ENCODE measurements at regions not wholly inside any gene's neighbourhood (a gene's known extent, or its start where the extent isn't known, plus 50 kb on each side); places are given as distances from the start of the nearest gene placed in this dataset.

- dilution Hi-C loops (cut with MboI; ENCODE audit: extremely low pct_ligation_motif_present, low sequenced_read_pairs) = no loop called here
- Histone ChIP-seq H3K27me3 (ENCODE audit: control insufficient read depth, extremely low read depth, insufficient read depth, low read length) (no peaks in the 10 kb centered on the region), H3K4me1 (ENCODE audit: control insufficient read depth, extremely low read depth, insufficient read depth, low read length) (peaks cover 12% of the 10 kb centered on the region), H2AFZ (ENCODE audit: control insufficient read depth, low read length) (no peak overlapping the region), H3K36me3 (ENCODE audit: control insufficient read depth in 2 of 2, extremely low read depth in 1 of 2, insufficient read depth in 2 of 2, low read length in 2 of 2) (no peaks in the 10 kb centered on the region), H3K4me3 (ENCODE audit: control insufficient read depth in 2 of 3, extremely low read depth in 1 of 3, insufficient read depth in 2 of 3, low read depth in 1 of 3, low read length in 3 of 3) (no peak overlapping the region), H3K4me2 (ENCODE audit: control insufficient read depth, extremely low read depth, insufficient read depth, low read depth, low read length) (no peak overlapping the region), H3K27ac (ENCODE audit: control insufficient read depth, insufficient read depth, low read length) (no peak overlapping the region), H3K9me1 (ENCODE audit: control insufficient read depth, extremely low read depth, insufficient read depth, low read length) (no peaks in the 10 kb centered on the region), H3K79me2 (ENCODE audit: control insufficient read depth, insufficient read depth, low read length) (no peaks in the 10 kb centered on the region), H3K9ac (ENCODE audit: control insufficient read depth, extremely low read depth, insufficient read depth, low read length) (no peak overlapping the region), H4K20me1 (ENCODE audit: control insufficient read depth, extremely low read depth, insufficient read depth, low read length) (no peaks in the 10 kb centered on the region), H3K9me3 (ENCODE audit: control insufficient read depth, low read depth, low read length) (no peaks in the 10 kb centered on the region)
- FAIRE-seq (no peak), DNase-seq (ENCODE audit: low read depth, low spot score) (no peak)
- TF ChIP-seq CTCF (optimal IDR thresholded peaks at IDR 0.05 in 1 of 3, IDR thresholded peaks at IDR 0.05 in 1 of 3, conservative IDR thresholded peaks at IDR 0.05 in 1 of 3; ENCODE audit: extremely low read depth in 1 of 3, insufficient read depth in 2 of 3, low read length in 3 of 3) (no peak), EZH2 (IDR thresholded peaks at IDR 0.05; ENCODE audit: low read length) (no peak)
Observed at GRCh38 chr2:20534913-20535801, 88.3 kb downstream of the RHOB start.

GRCh38 chr2:20536619-20537422 is 89.9 kb downstream of the RHOB start:
- H3K4me1 ChIP-seq (ENCODE audit: control insufficient read depth, extremely low read depth, insufficient read depth, low read length) = peaks cover 28% of the 10 kb centered on the region
- H3K27me3 ChIP-seq (ENCODE audit: control insufficient read depth, extremely low read depth, insufficient read depth, low read length) = no peaks in the 10 kb centered on the region
- no peaks in the 10 kb centered on the region for H4K20me1 ChIP-seq (ENCODE audit: control insufficient read depth, extremely low read depth, insufficient read depth, low read length)
- no peak for DNase-seq (ENCODE audit: low read depth, low spot score)
- no peak overlapping the region for H3K27ac ChIP-seq (ENCODE audit: control insufficient read depth, insufficient read depth, low read length)
- H3K9ac ChIP-seq (ENCODE audit: control insufficient read depth, extremely low read depth, insufficient read depth, low read length) = no peak overlapping the region
- no peaks in the 10 kb centered on the region for H3K79me2 ChIP-seq (ENCODE audit: control insufficient read depth, insufficient read depth, low read length)
- H3K4me2 ChIP-seq (ENCODE audit: control insufficient read depth, extremely low read depth, insufficient read depth, low read depth, low read length) = no peak overlapping the region
- dilution Hi-C loops (cut with MboI; ENCODE audit: extremely low pct_ligation_motif_present, low sequenced_read_pairs) = no loop called here
- no peak for TF ChIP-seq CTCF (optimal IDR thresholded peaks at IDR 0.05 in 1 of 3, IDR thresholded peaks at IDR 0.05 in 1 of 3, conservative IDR thresholded peaks at IDR 0.05 in 1 of 3; ENCODE audit: extremely low read depth in 1 of 3, insufficient read depth in 2 of 3, low read length in 3 of 3)
- no peak for TF ChIP-seq EZH2 (IDR thresholded peaks at IDR 0.05; ENCODE audit: low read length)
- H3K9me1 ChIP-seq (ENCODE audit: control insufficient read depth, extremely low read depth, insufficient read depth, low read length) = no peaks in the 10 kb centered on the region
- H3K9me3 ChIP-seq (ENCODE audit: control insufficient read depth, low read depth, low read length) = no peaks in the 10 kb centered on the region
- no peak overlapping the region for H3K4me3 ChIP-seq (ENCODE audit: control insufficient read depth in 2 of 3, extremely low read depth in 1 of 3, insufficient read depth in 2 of 3, low read depth in 1 of 3, low read length in 3 of 3)
- no peak for FAIRE-seq
- H3K36me3 ChIP-seq (ENCODE audit: control insufficient read depth in 2 of 2, extremely low read depth in 1 of 2, insufficient read depth in 2 of 2, low read length in 2 of 2) = no peaks in the 10 kb centered on the region
- no peak overlapping the region for H2AFZ ChIP-seq (ENCODE audit: control insufficient read depth, low read length)

Measured in keratinocyte (primary cell).